Astrocyte (in vitro differentiated cells and primary cell): ENCODE measurements at regions not wholly inside any gene's neighbourhood (a gene's known extent, or its start where the extent isn't known, plus 50 kb on each side); places are given as distances from the start of the nearest gene placed in this dataset.

ENCODE experiments used
- DNase-seq: peaks from one replicate; pipeline ENCODE4 v3.0.0-alpha.2; 2010; ENCODE audit warnings: low read depth
- FAIRE-seq: peaks from 2 replicates; lab custom pipeline; 2011; peaks lifted over from hg19 to GRCh38; lab: Jason Lieb, UNC
- H2AFZ ChIP-seq: 2 replicates; pipeline ENCODE4 v1.6.0; 2012; ENCODE audit warnings: low read depth, low read length, inconsistent platforms
- H3K27ac ChIP-seq: 2 replicates; pipeline ENCODE4 v1.5.1; 2011; ENCODE audit warnings: low read depth, low read length, inconsistent platforms
- H3K27me3 ChIP-seq: 2 replicates; pipeline ENCODE4 v1.6.0; 2011; ENCODE audit warnings: low read length, inconsistent platforms; ENCODE audit not compliant: insufficient read depth
- H3K36me3 ChIP-seq: 2 replicates; pipeline ENCODE4 v1.5.1; 2011; ENCODE audit warnings: low read length, inconsistent platforms; ENCODE audit not compliant: insufficient read depth
- H3K4me1 ChIP-seq: 2 replicates; pipeline ENCODE4 v1.5.1; 2011; ENCODE audit warnings: low read length, inconsistent platforms; ENCODE audit not compliant: insufficient read depth
- H3K4me2 ChIP-seq: 2 replicates; pipeline ENCODE4 v1.6.0; 2012; ENCODE audit warnings: low read length, inconsistent platforms
- H3K4me3 ChIP-seq: 2 replicates; pipeline ENCODE4 v1.5.1; 2011; ENCODE audit warnings: low read depth, mild to moderate bottlenecking, low read length, inconsistent platforms; ENCODE audit not compliant: insufficient read depth
- H3K79me2 ChIP-seq: 2 replicates; pipeline ENCODE4 v1.6.0; 2012; ENCODE audit warnings: mild to moderate bottlenecking, low read length, inconsistent platforms; ENCODE audit not compliant: insufficient read depth
- H3K9ac ChIP-seq: 2 replicates; pipeline ENCODE4 v1.6.0; 2012; ENCODE audit warnings: mild to moderate bottlenecking, low read length, inconsistent platforms
- H3K9me3 ChIP-seq: 2 replicates; pipeline ENCODE4 v1.5.1; 2012; ENCODE audit warnings: low read depth, mild to moderate bottlenecking, low read length, inconsistent platforms; ENCODE audit not compliant: insufficient read depth
- H4K20me1 ChIP-seq: 2 replicates; pipeline ENCODE4 v1.6.0; 2012; ENCODE audit warnings: low read length, inconsistent platforms; ENCODE audit not compliant: insufficient read depth
- H3K27ac Mint-ChIP-seq: one replicate; pipeline ENCODE4 v1.8.0; 2021; ENCODE audit warnings: mild to moderate bottlenecking, mixed read lengths; ENCODE audit not compliant: unreplicated experiment
- H3K27me3 Mint-ChIP-seq: one replicate; pipeline ENCODE4 v1.8.0; 2021; ENCODE audit warnings: low read depth, mixed read lengths; ENCODE audit not compliant: unreplicated experiment
- H3K36me3 Mint-ChIP-seq: one replicate; pipeline ENCODE4 v1.8.0; 2021; ENCODE audit warnings: low read depth, mixed read lengths; ENCODE audit not compliant: unreplicated experiment
- H3K4me1 Mint-ChIP-seq: one replicate; pipeline ENCODE4 v1.8.0; 2021; ENCODE audit warnings: low read depth, mixed read lengths; ENCODE audit not compliant: unreplicated experiment
- H3K4me3 Mint-ChIP-seq: one replicate; pipeline ENCODE4 v1.8.0; 2021; ENCODE audit warnings: mild to moderate bottlenecking, moderate library complexity, mixed read lengths; ENCODE audit not compliant: unreplicated experiment
- H3K9me3 Mint-ChIP-seq: one replicate; pipeline ENCODE4 v1.8.0; 2021; ENCODE audit warnings: mild to moderate bottlenecking, mixed read lengths; ENCODE audit not compliant: unreplicated experiment
- EZH2 ChIP-seq: IDR thresholded peaks from 2 replicates; pipeline ENCODE4 v1.6.1; 2012; ENCODE audit warnings: mild to moderate bottlenecking, low read length, inconsistent platforms; ENCODE audit not compliant: insufficient read depth
- TF ChIP-seq, protein P1 (sequence below): IDR thresholded peaks from 2 replicates; pipeline ENCODE4 v1.5.1; 2011; ENCODE audit warnings: low read depth, mild to moderate bottlenecking, inconsistent platforms, low read length, moderate library complexity; ENCODE audit not compliant: insufficient read depth

DNA sequence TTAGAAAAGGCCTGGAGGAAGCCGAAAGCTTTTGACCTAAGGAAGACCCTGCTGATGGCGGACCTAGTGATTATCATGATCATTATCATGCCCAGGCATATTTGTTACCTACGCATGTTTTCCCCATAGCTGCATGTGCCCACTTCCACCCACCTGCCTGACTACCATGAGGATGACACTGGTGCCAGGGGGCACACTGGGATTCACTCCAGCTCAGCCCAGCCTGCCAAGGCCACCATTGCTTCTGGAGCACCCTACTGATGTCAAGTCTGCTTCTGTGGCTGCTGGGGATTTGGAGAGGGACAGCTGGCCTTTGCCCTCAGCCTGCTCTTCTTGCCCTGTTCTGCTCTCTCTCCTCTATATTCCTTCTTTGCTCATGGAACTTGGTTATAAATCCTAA, 124.7 kb upstream of the NALF2 start:
- Mint-ChIP-seq H3K4me3 (no peak overlapping the region), H3K4me1 (no peaks in the 10 kb centered on the region), H3K36me3 (no peaks in the 10 kb centered on the region), H3K27me3 (peaks cover 12% of the 10 kb centered on the region), H3K27ac (no peak overlapping the region), H3K9me3 (peaks cover 4% of the 10 kb centered on the region)
- Histone ChIP-seq H3K4me1 (no peaks in the 10 kb centered on the region), H3K4me2 (no peak overlapping the region), H3K4me3 (no peak overlapping the region), H4K20me1 (no peaks in the 10 kb centered on the region), H3K9me3 (no peaks in the 10 kb centered on the region), H3K9ac (no peak overlapping the region), H2AFZ (no peak overlapping the region), H3K27me3 (no peaks in the 10 kb centered on the region), H3K79me2 (no peaks in the 10 kb centered on the region), H3K36me3 (no peaks in the 10 kb centered on the region), H3K27ac (no peak overlapping the region)
- TF ChIP-seq, protein P1, sequence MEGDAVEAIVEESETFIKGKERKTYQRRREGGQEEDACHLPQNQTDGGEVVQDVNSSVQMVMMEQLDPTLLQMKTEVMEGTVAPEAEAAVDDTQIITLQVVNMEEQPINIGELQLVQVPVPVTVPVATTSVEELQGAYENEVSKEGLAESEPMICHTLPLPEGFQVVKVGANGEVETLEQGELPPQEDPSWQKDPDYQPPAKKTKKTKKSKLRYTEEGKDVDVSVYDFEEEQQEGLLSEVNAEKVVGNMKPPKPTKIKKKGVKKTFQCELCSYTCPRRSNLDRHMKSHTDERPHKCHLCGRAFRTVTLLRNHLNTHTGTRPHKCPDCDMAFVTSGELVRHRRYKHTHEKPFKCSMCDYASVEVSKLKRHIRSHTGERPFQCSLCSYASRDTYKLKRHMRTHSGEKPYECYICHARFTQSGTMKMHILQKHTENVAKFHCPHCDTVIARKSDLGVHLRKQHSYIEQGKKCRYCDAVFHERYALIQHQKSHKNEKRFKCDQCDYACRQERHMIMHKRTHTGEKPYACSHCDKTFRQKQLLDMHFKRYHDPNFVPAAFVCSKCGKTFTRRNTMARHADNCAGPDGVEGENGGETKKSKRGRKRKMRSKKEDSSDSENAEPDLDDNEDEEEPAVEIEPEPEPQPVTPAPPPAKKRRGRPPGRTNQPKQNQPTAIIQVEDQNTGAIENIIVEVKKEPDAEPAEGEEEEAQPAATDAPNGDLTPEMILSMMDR = no peak
- no peak for TF ChIP-seq EZH2
- FAIRE-seq (no peak), DNase-seq (no peak)

GRCh38 chrX:69374569-69374968, 129.6 kb upstream of the NALF2 start:
- Histone ChIP-seq H3K4me1 (no peaks in the 10 kb centered on the region), H3K4me3 (no peak overlapping the region), H3K79me2 (no peaks in the 10 kb centered on the region), H3K36me3 (no peaks in the 10 kb centered on the region), H3K4me2 (no peak overlapping the region), H3K27me3 (no peaks in the 10 kb centered on the region), H3K9me3 (no peaks in the 10 kb centered on the region), H3K27ac (no peak overlapping the region), H4K20me1 (no peaks in the 10 kb centered on the region), H3K9ac (no peak overlapping the region), H2AFZ (no peak overlapping the region)
- H3K9me3 Mint-ChIP-seq = peaks cover 6% of the 10 kb centered on the region
- peaks cover 8% of the 10 kb centered on the region for H3K27me3 Mint-ChIP-seq
- TF ChIP-seq, protein P1 = no peak
- no peak for TF ChIP-seq EZH2
- H3K4me1 Mint-ChIP-seq = no peaks in the 10 kb centered on the region
- no peak for DNase-seq
- FAIRE-seq = peak; percentile 81
- no peak overlapping the region for H3K27ac Mint-ChIP-seq
- no peaks in the 10 kb centered on the region for H3K36me3 Mint-ChIP-seq
- no peak overlapping the region for H3K4me3 Mint-ChIP-seq

GRCh38 chrX:69372435-69372834, 131.7 kb upstream of the NALF2 start:
- H3K4me3 ChIP-seq = no peak overlapping the region
- H3K27ac ChIP-seq = no peak overlapping the region
- no peak overlapping the region for H3K4me3 Mint-ChIP-seq
- peaks cover 6% of the 10 kb centered on the region for H3K9me3 Mint-ChIP-seq
- H3K36me3 ChIP-seq = no peaks in the 10 kb centered on the region
- H3K4me1 Mint-ChIP-seq = no peaks in the 10 kb centered on the region
- no peak overlapping the region for H3K4me2 ChIP-seq
- H3K27me3 Mint-ChIP-seq = peaks cover 8% of the 10 kb centered on the region
- no peaks in the 10 kb centered on the region for H3K36me3 Mint-ChIP-seq
- DNase-seq (no peak), FAIRE-seq (no peak)
- no peaks in the 10 kb centered on the region for H3K79me2 ChIP-seq
- no peaks in the 10 kb centered on the region for H3K9me3 ChIP-seq
- no peak overlapping the region for H2AFZ ChIP-seq
- no peak overlapping the region for H3K9ac ChIP-seq
- no peak overlapping the region for H3K27ac Mint-ChIP-seq
- TF ChIP-seq EZH2 = no peak
- TF ChIP-seq, protein P1 = no peak
- H4K20me1 ChIP-seq = no peaks in the 10 kb centered on the region
- H3K4me1 ChIP-seq = no peaks in the 10 kb centered on the region
- H3K27me3 ChIP-seq = no peaks in the 10 kb centered on the region
